Effector memory CD4-positive, alpha-beta T cell (primary cell): ENCODE measurements at regions not wholly inside any gene's neighbourhood (a gene's known extent, or its start where the extent isn't known, plus 50 kb on each side); places are given as distances from the start of the nearest gene placed in this dataset.

Experiments
- DNase-seq, 3 donors: peaks; one replicate each; pipeline ENCODE4 v3.0.0-alpha.2; 2020
- H3K27ac ChIP-seq: 2 replicates; pipeline ENCODE4 v1.7.0; 2013; ENCODE audit warnings: mild to moderate bottlenecking, low read length, moderate library complexity; ENCODE audit not compliant: insufficient read depth, poor library complexity, severe bottlenecking
- H3K27me3 ChIP-seq: replicated peaks from 2 replicates; pipeline ENCODE4 v1.7.0; 2013; ENCODE audit warnings: mild to moderate bottlenecking, low read length; ENCODE audit not compliant: insufficient read depth, control insufficient read depth, poor library complexity, severe bottlenecking
- H3K36me3 ChIP-seq: 2 replicates; pipeline ENCODE4 v1.7.0; 2013; ENCODE audit warnings: mild to moderate bottlenecking, low read length, moderate library complexity; ENCODE audit not compliant: control insufficient read depth, insufficient read depth
- H3K4me1 ChIP-seq: 2 replicates; pipeline ENCODE4 v1.7.0; 2013; ENCODE audit warnings: low read length, mild to moderate bottlenecking; ENCODE audit not compliant: control insufficient read depth, insufficient read depth, poor library complexity, severe bottlenecking
- H3K4me3 ChIP-seq: 2 replicates; pipeline ENCODE4 v1.7.0; 2013; ENCODE audit warnings: low read length, low read depth, mild to moderate bottlenecking; ENCODE audit not compliant: insufficient read depth, poor library complexity, severe bottlenecking
- H3K9me3 ChIP-seq: 2 replicates; pipeline ENCODE4 v1.7.0; 2013; ENCODE audit warnings: mild to moderate bottlenecking, low read length, moderate library complexity; ENCODE audit not compliant: control insufficient read depth

GRCh38 chr10:110404413-110404812 is 93.3 kb upstream of the DUSP5 start:
- Histone ChIP-seq H3K4me3 (no peak overlapping the region), H3K9me3 (no peaks in the 10 kb centered on the region), H3K27me3 (no peaks in the 10 kb centered on the region), H3K4me1 (no peaks in the 10 kb centered on the region), H3K27ac (no peak overlapping the region), H3K36me3 (no peaks in the 10 kb centered on the region)
- no peak for DNase-seq

- Histone ChIP-seq H3K36me3 (no peaks in the 10 kb centered on the region), H3K4me3 (no peak overlapping the region), H3K9me3 (no peaks in the 10 kb centered on the region), H3K27me3 (no peaks in the 10 kb centered on the region), H3K27ac (no peak overlapping the region), H3K4me1 (no peaks in the 10 kb centered on the region)
- no peak for DNase-seq
Measured at GRCh38 chr10:110404825-110405224, 92.9 kb upstream of the DUSP5 start.

GRCh38 chr10:110405380-110405779 is 92.3 kb upstream of the DUSP5 start:
- H3K4me1 ChIP-seq, result no peaks in the 10 kb centered on the region
- no peaks in the 10 kb centered on the region for H3K9me3 ChIP-seq
- no peak overlapping the region for H3K27ac ChIP-seq
- no peak overlapping the region for H3K4me3 ChIP-seq
- H3K27me3 ChIP-seq, result no peaks in the 10 kb centered on the region
- no peaks in the 10 kb centered on the region for H3K36me3 ChIP-seq
- no peak for DNase-seq

- H3K4me3 ChIP-seq, result no peak overlapping the region
- no peaks in the 10 kb centered on the region for H3K9me3 ChIP-seq
- no peak overlapping the region for H3K27ac ChIP-seq
- no peaks in the 10 kb centered on the region for H3K4me1 ChIP-seq
- DNase-seq, result no peak
- H3K36me3 ChIP-seq, result no peaks in the 10 kb centered on the region
- no peaks in the 10 kb centered on the region for H3K27me3 ChIP-seq
Measured at GRCh38 chr10:110407301-110408170, 90.2 kb upstream of the DUSP5 start.

- H3K27ac ChIP-seq, result no peak overlapping the region
- no peaks in the 10 kb centered on the region for H3K36me3 ChIP-seq
Measured at GRCh38 chr10:110408203-110408871, 89.4 kb upstream of the DUSP5 start.

GRCh38 chr10:110408943-110409342 is 88.8 kb upstream of the DUSP5 start:
- Histone ChIP-seq H3K27ac (no peak overlapping the region), H3K4me1 (peaks cover under 1% of the 10 kb centered on the region), H3K4me3 (no peak overlapping the region), H3K27me3 (no peaks in the 10 kb centered on the region), H3K36me3 (no peaks in the 10 kb centered on the region), H3K9me3 (no peaks in the 10 kb centered on the region)
- no peak for DNase-seq

More at GRCh38 chr10:110408203-110408871, 89.4 kb upstream of the DUSP5 start:
- Histone ChIP-seq H3K4me1 (no peaks in the 10 kb centered on the region), H3K27me3 (no peaks in the 10 kb centered on the region), H3K9me3 (no peaks in the 10 kb centered on the region), H3K4me3 (no peak overlapping the region)
- DNase-seq, result no peak

GRCh38 chr10:110409488-110409887 is 88.2 kb upstream of the DUSP5 start:
- no peaks in the 10 kb centered on the region for H3K9me3 ChIP-seq
- H3K27me3 ChIP-seq, result no peaks in the 10 kb centered on the region
- no peak overlapping the region for H3K4me3 ChIP-seq
- H3K36me3 ChIP-seq, result no peaks in the 10 kb centered on the region
- DNase-seq, result no peak
- H3K4me1 ChIP-seq, result peaks cover 5% of the 10 kb centered on the region
- no peak overlapping the region for H3K27ac ChIP-seq

GRCh38 chr10:110409926-110410325 is 87.8 kb upstream of the DUSP5 start:
- Histone ChIP-seq H3K27me3 (no peaks in the 10 kb centered on the region), H3K9me3 (no peaks in the 10 kb centered on the region), H3K36me3 (no peaks in the 10 kb centered on the region), H3K27ac (no peak overlapping the region), H3K4me1 (peaks cover 6% of the 10 kb centered on the region), H3K4me3 (no peak overlapping the region)
- DNase-seq, result no peak

- no peak overlapping the region for H3K4me3 ChIP-seq
- peaks cover 12% of the 10 kb centered on the region for H3K4me1 ChIP-seq
- H3K9me3 ChIP-seq, result no peaks in the 10 kb centered on the region
- H3K27me3 ChIP-seq, result no peaks in the 10 kb centered on the region
- H3K36me3 ChIP-seq, result no peaks in the 10 kb centered on the region
- H3K27ac ChIP-seq, result no peak overlapping the region
- DNase-seq, result no peak
Measured at GRCh38 chr10:110410329-110411046, 87.2 kb upstream of the DUSP5 start.

- Histone ChIP-seq H3K36me3 (no peaks in the 10 kb centered on the region), H3K27ac (no peak overlapping the region), H3K4me3 (no peak overlapping the region), H3K9me3 (no peaks in the 10 kb centered on the region), H3K27me3 (no peaks in the 10 kb centered on the region), H3K4me1 (peaks cover 16% of the 10 kb centered on the region)
- no peak for DNase-seq
Measured at GRCh38 chr10:110411047-110411410, 86.7 kb upstream of the DUSP5 start.
